NCI-H748 (cell line): ENCODE measurements at regions not wholly inside any gene's neighbourhood (a gene's known extent, or its start where the extent isn't known, plus 50 kb on each side); places are given as distances from the start of the nearest gene placed in this dataset.

Experiments used
- DNase-seq: peaks from one replicate; lab custom pipeline; 2025; ENCODE audit not compliant: unreplicated experiment; lab: John Stamatoyannopoulos, UW

GRCh38 chr6:14645221-14645620, 527.6 kb downstream of the CD83 start:
- peak; percentile 90 for DNase-seq

- no peak for DNase-seq
These were observed 528.3 kb downstream of the CD83 start for GRCh38 chr6:14645841-14646240.

- DNase-seq = no peak
These were observed 528.8 kb downstream of the CD83 start for GRCh38 chr6:14646371-14646770.

- DNase-seq = no peak
These were observed 529.8 kb downstream of the CD83 start for GRCh38 chr6:14647357-14647756.

GRCh38 chr6:14652536-14652935, 535.0 kb downstream of the CD83 start:
- peak; percentile 41 for DNase-seq

- no peak for DNase-seq
These were observed 537.9 kb downstream of the CD83 start for GRCh38 chr6:14655201-14656061.

- DNase-seq = no peak
These were observed 538.5 kb downstream of the CD83 start for GRCh38 chr6:14656078-14656521.

GRCh38 chr6:14656649-14657048, 539.1 kb downstream of the CD83 start:
- DNase-seq = no peak

GRCh38 chr6:14658030-14658429, 540.5 kb downstream of the CD83 start:
- DNase-seq = no peak

GRCh38 chr6:14658886-14659561, 541.5 kb downstream of the CD83 start:
- DNase-seq = no peak

GRCh38 chr6:14659841-14660240, 542.3 kb downstream of the CD83 start:
- DNase-seq = no peak

- peak; percentile 39 for DNase-seq
These were observed 543.4 kb downstream of the CD83 start for GRCh38 chr6:14660806-14661579.

- no peak for DNase-seq
These were observed 544.1 kb downstream of the CD83 start for GRCh38 chr6:14661691-14662090.

GRCh38 chr6:14664112-14664601, 546.6 kb downstream of the CD83 start:
- peak; percentile 73 for DNase-seq

GRCh38 chr6:14664621-14665315, 547.2 kb downstream of the CD83 start:
- peak; percentile 36 for DNase-seq

GRCh38 chr6:14665827-14666724, 548.5 kb downstream of the CD83 start:
- no peak for DNase-seq

GRCh38 chr6:14670806-14671205, 553.2 kb downstream of the CD83 start:
- DNase-seq = no peak

- no peak for DNase-seq
These were observed 553.7 kb downstream of the CD83 start for GRCh38 chr6:14671261-14671681.

- no peak for DNase-seq
These were observed 554.4 kb downstream of the CD83 start for GRCh38 chr6:14671937-14672336.

- DNase-seq = no peak
These were observed 555.6 kb downstream of the CD83 start for GRCh38 chr6:14673201-14673600.
